ENCODE measurements at regions not wholly inside any gene's neighbourhood (a gene's known extent, or its start where the extent isn't known, plus 50 kb on each side); places are given as distances from the start of the nearest gene placed in this dataset.

GRCh38 chr10:3264161-3264761, 91.7 kb upstream of the PITRM1 start:
- TF ChIP-seq CTCF (IDR thresholded peaks at IDR 0.05) = no peak
- no peak for TF ChIP-seq POLR2A (IDR thresholded peaks at IDR 0.05)
- TF ChIP-seq EP300 (IDR thresholded peaks at IDR 0.05) = peak in 1 of 2 donors; percentile 3
